Endothelial cell (in vitro differentiated cells): ENCODE measurements at regions not wholly inside any gene's neighbourhood (a gene's known extent, or its start where the extent isn't known, plus 50 kb on each side); places are given as distances from the start of the nearest gene placed in this dataset.

Experiments used
- DNase-seq: peaks from one replicate; pipeline ENCODE4 v3.0.0; 2021; ENCODE audit warnings: low spot score
- H3K27ac Mint-ChIP-seq: one replicate; pipeline ENCODE4 v1.8.0; 2021; ENCODE audit warnings: mixed read lengths, inconsistent platforms; ENCODE audit not compliant: unreplicated experiment
- H3K27me3 Mint-ChIP-seq: one replicate; pipeline ENCODE4 v1.8.0; 2021; ENCODE audit warnings: mild to moderate bottlenecking, moderate library complexity, mixed read lengths, inconsistent platforms; ENCODE audit not compliant: unreplicated experiment
- H3K36me3 Mint-ChIP-seq: one replicate; pipeline ENCODE4 v1.8.0; 2021; ENCODE audit warnings: mild to moderate bottlenecking, low read depth, mixed read lengths, inconsistent platforms; ENCODE audit not compliant: unreplicated experiment
- H3K4me1 Mint-ChIP-seq: one replicate; pipeline ENCODE4 v1.8.0; 2021; ENCODE audit warnings: mild to moderate bottlenecking, mixed read lengths, inconsistent platforms; ENCODE audit not compliant: unreplicated experiment
- H3K4me3 Mint-ChIP-seq: one replicate; pipeline ENCODE4 v1.8.0; 2021; ENCODE audit warnings: mild to moderate bottlenecking, mixed read lengths, inconsistent platforms; ENCODE audit not compliant: unreplicated experiment
- H3K9me3 Mint-ChIP-seq: one replicate; pipeline ENCODE4 v1.8.0; 2021; ENCODE audit warnings: mixed read lengths, inconsistent platforms; ENCODE audit not compliant: unreplicated experiment
- TF ChIP-seq, protein P1 (sequence below): fragments of 200-600 bp; sonication (generic); IDR thresholded peaks from one replicate; pipeline ENCODE4 v1.5.0; 2021; ENCODE audit warnings: antibody characterized with exemption; ENCODE audit not compliant: unreplicated experiment

DNA sequence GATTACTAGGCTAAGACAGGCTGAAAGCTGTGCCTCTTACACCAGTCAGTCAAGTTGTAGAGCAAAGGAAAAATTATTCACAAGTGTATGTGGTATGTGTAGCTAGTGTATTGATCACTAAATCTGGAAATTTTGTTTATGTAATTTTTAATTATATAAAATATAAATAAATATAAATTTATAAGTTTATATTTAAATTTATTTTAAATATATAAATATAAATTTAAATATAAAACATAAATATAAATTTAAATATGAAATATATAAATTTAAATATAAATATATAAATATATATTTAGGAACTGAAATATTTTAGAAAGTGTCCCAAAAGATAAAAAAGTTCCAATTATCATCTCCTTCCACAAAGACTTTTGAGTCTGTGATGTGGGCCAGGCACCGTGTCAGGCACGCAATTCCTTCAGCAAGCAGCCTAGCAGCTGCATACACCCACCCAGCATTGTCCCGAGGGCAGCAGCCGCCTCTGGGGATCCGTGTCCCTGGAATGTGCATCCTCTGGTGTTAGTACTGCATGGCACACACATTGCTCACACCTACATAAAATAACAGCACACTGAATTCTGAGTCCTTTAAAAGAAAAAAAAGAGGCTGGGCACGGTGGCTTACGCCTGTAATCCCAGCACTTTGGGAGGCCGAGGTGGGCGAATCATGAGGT lies 1098.0 kb downstream of the BRD1 start:
- Mint-ChIP-seq H3K4me3 (no peak overlapping the region), H3K27ac (no peak overlapping the region), H3K27me3 (no peaks in the 10 kb centered on the region), H3K9me3 (no peaks in the 10 kb centered on the region), H3K36me3 (no peaks in the 10 kb centered on the region), H3K4me1 (no peaks in the 10 kb centered on the region)
- TF ChIP-seq, protein P1, sequence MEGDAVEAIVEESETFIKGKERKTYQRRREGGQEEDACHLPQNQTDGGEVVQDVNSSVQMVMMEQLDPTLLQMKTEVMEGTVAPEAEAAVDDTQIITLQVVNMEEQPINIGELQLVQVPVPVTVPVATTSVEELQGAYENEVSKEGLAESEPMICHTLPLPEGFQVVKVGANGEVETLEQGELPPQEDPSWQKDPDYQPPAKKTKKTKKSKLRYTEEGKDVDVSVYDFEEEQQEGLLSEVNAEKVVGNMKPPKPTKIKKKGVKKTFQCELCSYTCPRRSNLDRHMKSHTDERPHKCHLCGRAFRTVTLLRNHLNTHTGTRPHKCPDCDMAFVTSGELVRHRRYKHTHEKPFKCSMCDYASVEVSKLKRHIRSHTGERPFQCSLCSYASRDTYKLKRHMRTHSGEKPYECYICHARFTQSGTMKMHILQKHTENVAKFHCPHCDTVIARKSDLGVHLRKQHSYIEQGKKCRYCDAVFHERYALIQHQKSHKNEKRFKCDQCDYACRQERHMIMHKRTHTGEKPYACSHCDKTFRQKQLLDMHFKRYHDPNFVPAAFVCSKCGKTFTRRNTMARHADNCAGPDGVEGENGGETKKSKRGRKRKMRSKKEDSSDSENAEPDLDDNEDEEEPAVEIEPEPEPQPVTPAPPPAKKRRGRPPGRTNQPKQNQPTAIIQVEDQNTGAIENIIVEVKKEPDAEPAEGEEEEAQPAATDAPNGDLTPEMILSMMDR: no peak
- DNase-seq: no peak

- TF ChIP-seq, protein P1: no peak
- no peaks in the 10 kb centered on the region for H3K36me3 Mint-ChIP-seq
- no peak overlapping the region for H3K27ac Mint-ChIP-seq
- no peaks in the 10 kb centered on the region for H3K4me1 Mint-ChIP-seq
- peaks cover 2% of the 10 kb centered on the region for H3K27me3 Mint-ChIP-seq
- H3K9me3 Mint-ChIP-seq: no peaks in the 10 kb centered on the region
- no peak overlapping the region for H3K4me3 Mint-ChIP-seq
- DNase-seq: no peak
Measured at GRCh38 chr22:48727454-48728058, 1100.1 kb downstream of the BRD1 start.

GRCh38 chr22:48724899-48725298 lies 1102.8 kb downstream of the BRD1 start:
- H3K27ac Mint-ChIP-seq: no peak overlapping the region
- no peak overlapping the region for H3K4me3 Mint-ChIP-seq
- DNase-seq: no peak
- no peaks in the 10 kb centered on the region for H3K4me1 Mint-ChIP-seq
- no peaks in the 10 kb centered on the region for H3K9me3 Mint-ChIP-seq
- no peaks in the 10 kb centered on the region for H3K36me3 Mint-ChIP-seq
- TF ChIP-seq, protein P1: no peak
- H3K27me3 Mint-ChIP-seq: peaks cover 4% of the 10 kb centered on the region

DNA sequence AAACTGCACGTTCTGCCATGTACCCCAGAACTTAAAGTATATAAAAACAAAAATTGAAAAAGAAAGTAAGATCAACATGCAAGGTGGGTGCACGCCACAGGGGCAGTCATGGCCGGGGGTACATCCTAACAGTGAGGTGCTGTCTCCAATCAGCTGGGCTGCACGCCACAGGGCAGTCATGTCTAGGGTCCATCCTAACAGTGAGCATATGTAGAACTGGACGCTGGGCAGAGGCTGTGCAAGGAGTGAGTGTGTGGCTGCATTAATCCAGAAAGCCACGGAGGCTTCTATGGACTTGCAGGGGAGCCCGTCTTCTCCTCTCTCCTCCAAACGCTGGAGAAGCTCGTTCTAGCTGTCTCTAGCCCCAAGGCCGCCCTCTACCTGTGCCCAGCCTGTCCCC lies 1105.0 kb downstream of the BRD1 start:
- H3K36me3 Mint-ChIP-seq: no peaks in the 10 kb centered on the region
- H3K9me3 Mint-ChIP-seq: no peaks in the 10 kb centered on the region
- H3K4me3 Mint-ChIP-seq: no peak overlapping the region
- DNase-seq: no peak
- TF ChIP-seq, protein P1: no peak
- H3K4me1 Mint-ChIP-seq: no peaks in the 10 kb centered on the region
- H3K27ac Mint-ChIP-seq: no peak overlapping the region
- peaks cover 4% of the 10 kb centered on the region for H3K27me3 Mint-ChIP-seq

- peaks cover 8% of the 10 kb centered on the region for H3K27me3 Mint-ChIP-seq
- H3K27ac Mint-ChIP-seq: no peak overlapping the region
Measured at GRCh38 chr22:48721395-48721669, 1106.3 kb downstream of the BRD1 start.

More at GRCh38 chr22:48721395-48721669, 1106.3 kb downstream of the BRD1 start:
- TF ChIP-seq, protein P1: no peak
- no peaks in the 10 kb centered on the region for H3K4me1 Mint-ChIP-seq
- no peaks in the 10 kb centered on the region for H3K9me3 Mint-ChIP-seq
- H3K36me3 Mint-ChIP-seq: no peaks in the 10 kb centered on the region
- DNase-seq: no peak
- no peak overlapping the region for H3K4me3 Mint-ChIP-seq
